Activated naive CD4-positive, alpha-beta T cell treated with anti-CD3 and anti-CD28 coated beads for 36 hours (primary cell): ENCODE measurements at regions not wholly inside any gene's neighbourhood (a gene's known extent, or its start where the extent isn't known, plus 50 kb on each side); places are given as distances from the start of the nearest gene placed in this dataset.
A peak's percentile ranks its signal among the peaks of the same experiment; 100 is the strongest.
"Not testable (repeated sequence)": the region's sequence is repeated elsewhere in the genome, so short reads cannot be mapped to it uniquely, and the experiment has no call there.

Source experiments
- CTCF ChIA-PET: fragments of 350-600 bp; sonication (Branson Sonifier 250); formaldehyde crosslinking; loops from one replicate; lab custom pipeline; 2021; ENCODE audit warnings: antibody characterized with exemption; lab: Charles Lee
- DNase-seq: peaks from one replicate; pipeline ENCODE4 v3.0.0-alpha.2; 2020
- H3K27ac Mint-ChIP-seq: one replicate; pipeline ENCODE4 v1.8.0; 2021; ENCODE audit warnings: mild to moderate bottlenecking, mixed read lengths
- H3K27me3 Mint-ChIP-seq: one replicate; pipeline ENCODE4 v1.8.0; 2021; ENCODE audit warnings: low read depth, mixed read lengths
- H3K36me3 Mint-ChIP-seq: one replicate; pipeline ENCODE4 v1.8.0; 2021; ENCODE audit warnings: low read depth, mixed read lengths
- H3K4me1 Mint-ChIP-seq: one replicate; pipeline ENCODE4 v1.8.0; 2021; ENCODE audit warnings: low read depth, mixed read lengths
- H3K4me3 Mint-ChIP-seq: one replicate; pipeline ENCODE4 v1.8.0; 2021; ENCODE audit warnings: mild to moderate bottlenecking, moderate library complexity, mixed read lengths
- H3K9me3 Mint-ChIP-seq: one replicate; pipeline ENCODE4 v1.8.0; 2021; ENCODE audit warnings: mixed read lengths
- intact Hi-C: fragments of 100-400 bp; cut with micrococcal nuclease; formaldehyde crosslinking; loops from one replicate; pipeline ENCODE4 v1.15.1; 2023

- no peak for DNase-seq
- Mint-ChIP-seq H3K4me3 (no peak overlapping the region), H3K27ac (no peak overlapping the region), H3K4me1 (no peaks in the 10 kb centered on the region), H3K36me3 (peaks cover 5% of the 10 kb centered on the region), H3K27me3 (no peaks in the 10 kb centered on the region), H3K9me3 (peaks cover 7% of the 10 kb centered on the region)
- CTCF ChIA-PET: no interaction called here
- intact Hi-C loops: no loop called here
These were observed 266.0 kb upstream of the STXBP5 start for GRCh38 chr6:146938266-146938665.

- H3K4me3 Mint-ChIP-seq, H3K36me3 Mint-ChIP-seq, DNase-seq, H3K27ac Mint-ChIP-seq, H3K4me1 Mint-ChIP-seq, H3K27me3 Mint-ChIP-seq, intact Hi-C loops, CTCF ChIA-PET: not testable (repeated sequence)
- H3K9me3 Mint-ChIP-seq: peaks cover 14% of the 10 kb centered on the region
These were observed 264.8 kb upstream of the STXBP5 start for GRCh38 chr6:146939456-146939855.

- Mint-ChIP-seq H3K9me3 (peaks cover 14% of the 10 kb centered on the region), H3K27ac (no peak overlapping the region), H3K27me3 (no peaks in the 10 kb centered on the region), H3K4me3 (no peak overlapping the region), H3K4me1 (peaks cover 4% of the 10 kb centered on the region), H3K36me3 (peaks cover 9% of the 10 kb centered on the region)
- intact Hi-C loops: no loop called here
- peak; percentile 39 for DNase-seq
- CTCF ChIA-PET: no interaction called here
These were observed 260.6 kb upstream of the STXBP5 start for GRCh38 chr6:146943664-146944063.

GRCh38 chr6:146944077-146944476 is 260.1 kb upstream of the STXBP5 start:
- CTCF ChIA-PET: no interaction called here
- Mint-ChIP-seq H3K27ac (no peak overlapping the region), H3K27me3 (no peaks in the 10 kb centered on the region), H3K9me3 (peaks cover 14% of the 10 kb centered on the region), H3K4me3 (no peak overlapping the region), H3K4me1 (peaks cover 4% of the 10 kb centered on the region), H3K36me3 (peaks cover 9% of the 10 kb centered on the region)
- intact Hi-C loops: no loop called here
- DNase-seq: no peak

GRCh38 chr6:146944809-146945208 is 259.4 kb upstream of the STXBP5 start:
- CTCF ChIA-PET: no interaction called here
- Mint-ChIP-seq H3K36me3 (peaks cover 9% of the 10 kb centered on the region), H3K4me1 (peaks cover 8% of the 10 kb centered on the region), H3K4me3 (no peak overlapping the region), H3K9me3 (peaks cover 14% of the 10 kb centered on the region), H3K27ac (no peak overlapping the region), H3K27me3 (no peaks in the 10 kb centered on the region)
- no peak for DNase-seq
- intact Hi-C loops: no loop called here

- no peak overlapping the region for H3K27ac Mint-ChIP-seq
These were observed 257.7 kb upstream of the STXBP5 start for GRCh38 chr6:146946559-146946958.

GRCh38 chr6:146948790-146949342 is 255.4 kb upstream of the STXBP5 start:
- CTCF ChIA-PET: interaction anchor here (0.5 kb wide), 1 partner anchor 121 kb away, joined by 3 read pairs; no protein-coding TSS in a partner anchor
- intact Hi-C loops: loop anchor here (1.0 kb wide), 1 partner anchor 34 kb away; no protein-coding TSS in a partner anchor
- no peak overlapping the region for H3K4me3 Mint-ChIP-seq

More at GRCh38 chr6:146946559-146946958, 257.7 kb upstream of the STXBP5 start:
- Mint-ChIP-seq H3K27me3 (no peaks in the 10 kb centered on the region), H3K4me1 (peaks cover 20% of the 10 kb centered on the region), H3K4me3 (no peak overlapping the region), H3K36me3 (peaks cover 10% of the 10 kb centered on the region), H3K9me3 (peaks cover 14% of the 10 kb centered on the region)
- DNase-seq: no peak
- CTCF ChIA-PET: no interaction called here
- intact Hi-C loops: no loop called here

GRCh38 chr6:146949425-146949824 is 254.8 kb upstream of the STXBP5 start:
- Mint-ChIP-seq H3K9me3 (no peaks in the 10 kb centered on the region), H3K4me1 (peaks cover 19% of the 10 kb centered on the region), H3K27me3 (no peaks in the 10 kb centered on the region), H3K4me3 (no peak overlapping the region), H3K36me3 (peaks cover 2% of the 10 kb centered on the region), H3K27ac (peak overlapping the region; percentile 88)
- CTCF ChIA-PET: no interaction called here
- intact Hi-C loops: loop anchor here (1.0 kb wide), 1 partner anchor 34 kb away; no protein-coding TSS in a partner anchor
- DNase-seq: no peak

More at GRCh38 chr6:146948790-146949342, 255.4 kb upstream of the STXBP5 start:
- Mint-ChIP-seq H3K36me3 (peaks cover 2% of the 10 kb centered on the region), H3K4me1 (peaks cover 19% of the 10 kb centered on the region), H3K27me3 (no peaks in the 10 kb centered on the region), H3K27ac (peak overlapping the region; percentile 18), H3K9me3 (peaks cover 3% of the 10 kb centered on the region)
- no peak for DNase-seq

- Mint-ChIP-seq H3K27me3 (no peaks in the 10 kb centered on the region), H3K27ac (peak overlapping the region; percentile 88), H3K4me3 (no peak overlapping the region), H3K9me3 (no peaks in the 10 kb centered on the region), H3K4me1 (peaks cover 17% of the 10 kb centered on the region), H3K36me3 (peaks cover 2% of the 10 kb centered on the region)
- CTCF ChIA-PET: no interaction called here
- DNase-seq: peak; percentile 65
- intact Hi-C loops: loop anchor here (1.0 to 10.0 kb wide), 10 partner anchors 73 to 1254 kb away; partner anchors contain the start of gene SHPRH
These were observed 253.8 kb upstream of the STXBP5 start for GRCh38 chr6:146950351-146950835.

GRCh38 chr6:146955570-146955969 is 248.6 kb upstream of the STXBP5 start:
- H3K27me3 Mint-ChIP-seq: no peaks in the 10 kb centered on the region
- H3K4me1 Mint-ChIP-seq: peaks cover 6% of the 10 kb centered on the region
- CTCF ChIA-PET: interaction anchor here (0.8 kb wide), 1 partner anchor 364 kb away, joined by 3 read pairs; no protein-coding TSS in a partner anchor
- H3K4me3 Mint-ChIP-seq: no peak overlapping the region
- H3K36me3 Mint-ChIP-seq: peaks cover 2% of the 10 kb centered on the region
- no peak for DNase-seq
- intact Hi-C loops: loop anchor here (10.0 kb wide), 1 partner anchor 991 kb away; the partner anchor contains the start of gene SHPRH
- H3K27ac Mint-ChIP-seq: no peak overlapping the region
- H3K9me3 Mint-ChIP-seq: no peaks in the 10 kb centered on the region

- Mint-ChIP-seq H3K4me1 (no peaks in the 10 kb centered on the region), H3K36me3 (no peaks in the 10 kb centered on the region), H3K27ac (no peak overlapping the region), H3K4me3 (no peak overlapping the region), H3K9me3 (no peaks in the 10 kb centered on the region), H3K27me3 (no peaks in the 10 kb centered on the region)
- no peak for DNase-seq
- intact Hi-C loops: loop anchor here (10.0 kb wide), 1 partner anchor 993 kb away; the partner anchor contains the start of gene SHPRH
- CTCF ChIA-PET: interaction anchor here (0.6 kb wide), 1 partner anchor 339 kb away, joined by 3 read pairs; no protein-coding TSS in a partner anchor
These were observed 246.8 kb upstream of the STXBP5 start for GRCh38 chr6:146957181-146958093.

GRCh38 chr6:146961831-146962230 is 242.4 kb upstream of the STXBP5 start:
- no peak overlapping the region for H3K27ac Mint-ChIP-seq
- H3K9me3 Mint-ChIP-seq: peaks cover 22% of the 10 kb centered on the region
- H3K4me3 Mint-ChIP-seq: no peak overlapping the region
- H3K27me3 Mint-ChIP-seq: no peaks in the 10 kb centered on the region
- DNase-seq: no peak
- intact Hi-C loops: no loop called here
- CTCF ChIA-PET: no interaction called here
- peaks cover 9% of the 10 kb centered on the region for H3K36me3 Mint-ChIP-seq
- H3K4me1 Mint-ChIP-seq: no peaks in the 10 kb centered on the region
